KMS-11 (cell line): ENCODE measurements at regions not wholly inside any gene's neighbourhood (a gene's known extent, or its start where the extent isn't known, plus 50 kb on each side); places are given as distances from the start of the nearest gene placed in this dataset.

Experiments used
- H2AFZ ChIP-seq: fragments of 200-600 bp; sonication (generic); 2 replicates; pipeline ENCODE4 v1.6.1; 2016; ENCODE audit warnings: antibody characterized with exemption, mixed run types, low read depth
- H3K27ac ChIP-seq: fragments of 200-600 bp; sonication (generic); 2 replicates; pipeline ENCODE4 v1.6.1; 2016; ENCODE audit warnings: mild to moderate bottlenecking, mixed run types
- H3K27me3 ChIP-seq: fragments of 200-600 bp; sonication (generic); 2 replicates; pipeline ENCODE4 v1.6.1; 2017; ENCODE audit warnings: mild to moderate bottlenecking, low read depth, mixed run types, moderate library complexity; ENCODE audit not compliant: insufficient read depth
- H3K36me3 ChIP-seq: fragments of 200-600 bp; sonication (generic); 2 replicates; pipeline ENCODE4 v1.6.1; 2017; ENCODE audit warnings: mild to moderate bottlenecking, mixed run types; ENCODE audit not compliant: insufficient read depth
- H3K4me1 ChIP-seq: fragments of 200-600 bp; sonication (generic); 2 replicates; pipeline ENCODE4 v1.6.1; 2016; ENCODE audit warnings: mild to moderate bottlenecking, low read depth, mixed run types; ENCODE audit not compliant: poor library complexity, severe bottlenecking
- H3K4me2 ChIP-seq: fragments of 200-600 bp; sonication (generic); 2 replicates; pipeline ENCODE4 v1.7.0; 2016; ENCODE audit warnings: mild to moderate bottlenecking, mixed run types
- H3K4me3 ChIP-seq: fragments of 200-600 bp; sonication (generic); IDR thresholded peaks from 2 replicates; pipeline ENCODE4 v1.6.1; 2017; ENCODE audit warnings: low read depth, low read length, mixed read lengths; ENCODE audit not compliant: insufficient read depth
- H3K79me2 ChIP-seq: fragments of 200-600 bp; sonication (generic); 2 replicates; pipeline ENCODE4 v1.6.1; 2016; ENCODE audit warnings: low read depth, mixed run types; ENCODE audit not compliant: insufficient read depth
- H3K9ac ChIP-seq: fragments of 200-600 bp; sonication (generic); 2 replicates; pipeline ENCODE4 v1.6.1; 2016; ENCODE audit warnings: mild to moderate bottlenecking, mixed run types
- H4K20me1 ChIP-seq: fragments of 200-600 bp; sonication (generic); 2 replicates; pipeline ENCODE4 v1.6.1; 2016; ENCODE audit warnings: mild to moderate bottlenecking, mixed run types; ENCODE audit not compliant: insufficient read depth
- CTCF ChIP-seq: fragments of 200-600 bp; sonication (generic); conservative IDR thresholded peaks from 2 replicates; pipeline ENCODE4 v1.6.1; 2017; ENCODE audit warnings: low read depth, mild to moderate bottlenecking, antibody characterized with exemption, low read length, moderate library complexity, mixed read lengths

DNA sequence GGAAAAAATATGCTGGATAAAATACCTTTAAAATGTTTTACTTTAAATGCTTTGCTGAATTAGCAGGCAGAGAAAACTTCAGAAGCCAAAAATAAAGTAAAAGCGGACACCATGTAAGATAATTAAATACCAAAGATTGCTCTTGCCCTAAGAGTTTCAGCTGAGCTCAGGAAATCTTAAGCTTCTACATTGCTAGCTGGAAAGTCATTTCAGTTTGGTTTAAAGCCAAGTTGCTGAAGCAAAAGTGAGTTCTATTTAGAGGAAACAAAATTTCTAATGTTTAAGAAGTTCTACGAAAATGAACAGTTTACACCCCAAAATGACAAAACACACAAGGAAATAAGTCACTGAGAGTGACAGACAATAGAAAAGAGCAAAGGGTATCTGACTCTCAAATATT, 310.0 kb downstream of the ADAMTS20 start:
- no peaks in the 10 kb centered on the region for H3K4me1 ChIP-seq
- no peak overlapping the region for H3K27ac ChIP-seq
- no peak overlapping the region for H2AFZ ChIP-seq
- no peaks in the 10 kb centered on the region for H4K20me1 ChIP-seq
- H3K27me3 ChIP-seq = no peaks in the 10 kb centered on the region
- H3K4me3 ChIP-seq = no peak overlapping the region
- no peak overlapping the region for H3K9ac ChIP-seq
- no peaks in the 10 kb centered on the region for H3K79me2 ChIP-seq
- H3K36me3 ChIP-seq = no peaks in the 10 kb centered on the region
- TF ChIP-seq CTCF = no peak
- no peak overlapping the region for H3K4me2 ChIP-seq

DNA sequence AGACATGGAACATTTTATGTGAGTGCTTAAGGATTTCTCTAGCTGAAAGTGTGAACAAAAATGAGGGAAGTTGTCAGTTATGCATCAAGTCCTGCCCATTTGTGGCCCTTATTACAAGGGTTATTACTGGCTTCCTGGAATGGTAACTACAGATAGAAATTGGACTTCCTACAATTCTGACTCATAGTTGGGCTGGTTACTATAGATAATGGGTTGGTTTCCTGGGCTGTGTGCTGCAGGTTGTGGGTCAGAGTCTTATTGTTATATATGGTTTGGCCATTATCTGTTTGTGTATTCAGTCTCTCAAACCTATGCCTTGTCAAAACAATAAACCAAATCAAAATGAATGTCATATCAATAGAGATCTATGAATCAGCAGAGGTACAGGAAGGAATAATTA, 313.7 kb downstream of the ADAMTS20 start:
- Histone ChIP-seq H3K4me2 (no peak overlapping the region), H3K4me1 (no peaks in the 10 kb centered on the region), H3K36me3 (no peaks in the 10 kb centered on the region), H3K27ac (no peak overlapping the region), H3K79me2 (no peaks in the 10 kb centered on the region), H2AFZ (no peak overlapping the region), H4K20me1 (no peaks in the 10 kb centered on the region), H3K9ac (no peak overlapping the region), H3K27me3 (no peaks in the 10 kb centered on the region), H3K4me3 (no peak overlapping the region)
- no peak for TF ChIP-seq CTCF

DNA sequence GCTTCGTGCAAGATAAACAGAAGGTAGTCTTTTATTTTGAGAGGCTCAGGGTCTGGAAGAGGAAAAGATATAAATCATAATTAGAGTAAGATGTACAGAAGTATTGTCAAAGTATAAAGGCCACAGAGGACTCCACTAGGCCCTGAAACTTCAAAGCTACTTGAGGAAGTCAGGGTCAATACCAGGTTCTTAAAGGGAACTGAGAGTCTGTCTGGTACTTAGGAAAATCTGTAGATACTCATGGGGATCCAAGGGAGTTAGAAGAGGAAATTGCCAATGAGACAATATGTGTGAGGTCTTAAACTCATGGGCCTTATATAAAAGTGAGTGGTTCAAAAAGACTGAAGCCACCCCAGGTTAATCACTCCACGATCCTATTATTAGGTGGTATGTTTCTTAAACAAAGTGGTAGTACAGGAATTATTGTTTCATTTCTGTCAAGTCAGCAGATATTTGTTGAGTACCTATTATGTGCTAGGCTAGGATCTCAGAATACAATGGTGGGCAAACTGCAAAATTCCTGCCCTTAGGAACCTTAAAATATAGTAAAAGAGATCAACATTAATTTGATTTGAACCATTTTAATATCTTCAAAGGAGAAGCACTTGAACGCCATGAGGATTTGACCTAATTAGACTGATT, 314.6 kb downstream of the ADAMTS20 start:
- Histone ChIP-seq H3K36me3 (no peaks in the 10 kb centered on the region), H3K27me3 (no peaks in the 10 kb centered on the region), H2AFZ (no peak overlapping the region), H3K9ac (no peak overlapping the region), H3K79me2 (no peaks in the 10 kb centered on the region), H3K4me1 (no peaks in the 10 kb centered on the region), H3K27ac (no peak overlapping the region), H3K4me2 (no peak overlapping the region), H4K20me1 (no peaks in the 10 kb centered on the region), H3K4me3 (no peak overlapping the region)
- no peak for TF ChIP-seq CTCF

- H3K79me2 ChIP-seq = no peaks in the 10 kb centered on the region
- no peaks in the 10 kb centered on the region for H3K27me3 ChIP-seq
- H3K4me2 ChIP-seq = no peak overlapping the region
- H3K27ac ChIP-seq = no peak overlapping the region
- no peaks in the 10 kb centered on the region for H3K4me1 ChIP-seq
- H3K36me3 ChIP-seq = no peaks in the 10 kb centered on the region
- H4K20me1 ChIP-seq = no peaks in the 10 kb centered on the region
- no peak overlapping the region for H2AFZ ChIP-seq
- no peak overlapping the region for H3K4me3 ChIP-seq
- TF ChIP-seq CTCF = no peak
- no peak overlapping the region for H3K9ac ChIP-seq
These were observed 316.3 kb downstream of the ADAMTS20 start for GRCh38 chr12:43235721-43236120.
